ENCODE measurements at regions not wholly inside any gene's neighbourhood (a gene's known extent, or its start where the extent isn't known, plus 50 kb on each side); places are given as distances from the start of the nearest gene placed in this dataset.
A peak's percentile ranks its signal among the peaks of the same experiment; 100 is the strongest.

DNA sequence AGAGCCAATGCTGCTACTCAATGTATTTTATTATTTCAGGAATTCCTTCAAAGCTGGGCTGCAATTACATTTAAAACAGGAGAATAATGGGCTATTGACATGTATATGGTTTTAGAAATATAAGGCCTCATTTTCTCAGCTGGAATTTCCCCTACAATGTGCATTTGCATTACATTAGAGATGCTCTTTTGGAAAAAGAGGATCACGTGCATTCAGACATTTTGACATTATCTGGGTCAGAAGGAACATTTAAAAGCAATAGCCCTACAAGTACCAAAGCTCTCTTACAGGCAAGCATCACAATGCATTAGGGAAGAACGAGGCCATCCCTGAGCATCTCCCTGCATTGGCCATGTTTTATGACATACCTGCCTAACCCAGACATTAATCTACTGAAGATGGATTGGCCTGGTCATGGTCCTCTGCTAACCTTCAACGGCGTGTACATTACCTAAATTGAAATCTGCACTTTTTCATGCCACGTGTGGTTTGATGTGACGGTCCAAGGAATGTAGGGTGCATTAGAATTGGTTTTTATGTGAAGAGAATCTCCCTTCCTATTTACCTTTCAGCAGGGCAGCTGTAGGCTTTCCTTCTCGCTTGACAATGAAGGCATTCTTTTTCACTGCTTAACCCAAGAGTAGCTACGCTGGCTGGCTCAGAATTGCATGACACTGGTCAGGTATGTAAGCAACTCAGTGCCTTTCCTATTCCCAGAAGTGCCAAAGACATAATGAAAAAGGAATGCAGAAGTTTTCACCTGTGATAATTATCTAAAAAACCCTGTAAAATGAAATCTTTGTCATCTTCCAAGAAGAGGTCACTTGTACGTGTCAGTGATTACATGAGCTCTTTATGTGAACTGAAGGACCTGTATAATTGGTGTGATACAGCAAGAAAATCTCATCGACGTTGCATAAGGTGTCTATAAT is 212.3 kb upstream of the MPDZ start:
- DNase-seq (ENCODE audit: low read depth), result no peak
- in situ Hi-C loops (cut with HindIII; ENCODE audit: low sequenced_read_pairs), result loop anchor here (5.0 kb wide), 1 partner anchor 49 kb away; no protein-coding TSS in a partner anchor
- H3K4me3 ChIP-seq (ENCODE audit: low read depth, low read length), result no peak overlapping the region
- TF ChIP-seq, protein P1, sequence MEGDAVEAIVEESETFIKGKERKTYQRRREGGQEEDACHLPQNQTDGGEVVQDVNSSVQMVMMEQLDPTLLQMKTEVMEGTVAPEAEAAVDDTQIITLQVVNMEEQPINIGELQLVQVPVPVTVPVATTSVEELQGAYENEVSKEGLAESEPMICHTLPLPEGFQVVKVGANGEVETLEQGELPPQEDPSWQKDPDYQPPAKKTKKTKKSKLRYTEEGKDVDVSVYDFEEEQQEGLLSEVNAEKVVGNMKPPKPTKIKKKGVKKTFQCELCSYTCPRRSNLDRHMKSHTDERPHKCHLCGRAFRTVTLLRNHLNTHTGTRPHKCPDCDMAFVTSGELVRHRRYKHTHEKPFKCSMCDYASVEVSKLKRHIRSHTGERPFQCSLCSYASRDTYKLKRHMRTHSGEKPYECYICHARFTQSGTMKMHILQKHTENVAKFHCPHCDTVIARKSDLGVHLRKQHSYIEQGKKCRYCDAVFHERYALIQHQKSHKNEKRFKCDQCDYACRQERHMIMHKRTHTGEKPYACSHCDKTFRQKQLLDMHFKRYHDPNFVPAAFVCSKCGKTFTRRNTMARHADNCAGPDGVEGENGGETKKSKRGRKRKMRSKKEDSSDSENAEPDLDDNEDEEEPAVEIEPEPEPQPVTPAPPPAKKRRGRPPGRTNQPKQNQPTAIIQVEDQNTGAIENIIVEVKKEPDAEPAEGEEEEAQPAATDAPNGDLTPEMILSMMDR (IDR thresholded peaks at IDR 0.05; ENCODE audit: low read depth, low read length, missing control alignments), result no peak

- TF ChIP-seq, protein P1 (IDR thresholded peaks at IDR 0.05; ENCODE audit: low read depth, low read length, missing control alignments), result no peak
- no peak overlapping the region for H3K4me3 ChIP-seq (ENCODE audit: low read depth, low read length)
- DNase-seq (ENCODE audit: low read depth), result no peak
- in situ Hi-C loops (cut with HindIII; ENCODE audit: low sequenced_read_pairs), result loop anchor here (5.0 kb wide), 1 partner anchor 49 kb away; no protein-coding TSS in a partner anchor
Observed at GRCh38 chr9:13491138-13491492, 211.6 kb upstream of the MPDZ start.

DNA sequence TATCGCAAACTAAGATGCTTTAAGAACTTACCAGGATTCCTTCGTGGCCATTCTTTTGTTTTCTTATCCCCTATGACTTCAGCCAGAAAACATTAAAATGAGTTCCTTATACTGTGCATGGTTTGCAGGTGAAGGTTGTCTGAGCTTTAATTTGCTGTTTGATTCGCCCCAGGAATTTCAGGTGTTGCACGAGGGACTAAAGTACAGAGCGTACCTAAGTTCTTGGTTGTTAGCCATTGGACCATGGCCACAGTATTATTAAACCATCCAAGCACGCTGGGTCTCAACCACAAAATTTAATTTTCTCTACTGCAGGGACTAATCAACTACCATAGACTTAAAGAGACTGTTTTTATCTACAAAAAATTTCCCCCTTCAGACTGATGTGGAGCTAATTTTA is 208.4 kb upstream of the MPDZ start:
- in situ Hi-C loops (cut with HindIII; ENCODE audit: low sequenced_read_pairs), result no loop called here
- TF ChIP-seq, protein P1 (IDR thresholded peaks at IDR 0.05; ENCODE audit: low read depth, low read length, missing control alignments), result no peak
- no peak for DNase-seq (ENCODE audit: low read depth)
- no peak overlapping the region for H3K4me3 ChIP-seq (ENCODE audit: low read depth, low read length)

GRCh38 chr9:13487498-13487897 is 208.0 kb upstream of the MPDZ start:
- H3K4me3 ChIP-seq (ENCODE audit: low read depth, low read length), result no peak overlapping the region
- DNase-seq (ENCODE audit: low read depth), result no peak
- in situ Hi-C loops (cut with HindIII; ENCODE audit: low sequenced_read_pairs), result no loop called here
- TF ChIP-seq, protein P1 (IDR thresholded peaks at IDR 0.05; ENCODE audit: low read depth, low read length, missing control alignments), result no peak

DNA sequence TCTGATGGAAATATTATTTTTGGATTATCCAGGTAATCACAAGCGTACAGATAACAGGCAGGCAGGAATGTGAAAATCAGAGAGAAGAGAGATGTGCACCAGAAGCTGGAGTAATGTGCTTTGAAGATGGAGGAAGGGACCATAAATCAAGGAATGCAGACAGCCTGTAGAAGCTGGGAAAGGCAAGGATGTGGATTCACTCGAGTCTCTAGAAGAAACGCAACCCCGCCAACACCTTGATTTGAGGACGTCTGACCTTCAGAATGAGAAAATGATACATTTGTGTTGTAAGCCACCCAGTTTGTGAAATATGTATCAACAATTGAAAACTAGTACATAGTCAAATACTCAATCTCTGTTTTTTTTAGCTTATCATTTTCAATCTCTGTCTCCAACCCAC is 207.6 kb upstream of the MPDZ start:
- H3K4me3 ChIP-seq (ENCODE audit: low read depth, low read length), result no peak overlapping the region
- in situ Hi-C loops (cut with HindIII; ENCODE audit: low sequenced_read_pairs), result no loop called here
- DNase-seq (ENCODE audit: low read depth), result no peak
- TF ChIP-seq, protein P1 (IDR thresholded peaks at IDR 0.05; ENCODE audit: low read depth, low read length, missing control alignments), result no peak

- H3K4me3 ChIP-seq (ENCODE audit: low read depth, low read length), result no peak overlapping the region
- in situ Hi-C loops (cut with HindIII; ENCODE audit: low sequenced_read_pairs), result no loop called here
- TF ChIP-seq, protein P1 (IDR thresholded peaks at IDR 0.05; ENCODE audit: low read depth, low read length, missing control alignments), result peak; percentile 16
- DNase-seq (ENCODE audit: low read depth), result peak; percentile 82
Observed at GRCh38 chr9:13485068-13485596, 205.6 kb upstream of the MPDZ start.
